Lower lobe of right lung (tissue), 2 donors: ENCODE measurements at regions not wholly inside any gene's neighbourhood (a gene's known extent, or its start where the extent isn't known, plus 50 kb on each side); places are given as distances from the start of the nearest gene placed in this dataset.
A peak's percentile ranks its signal among the peaks of the same experiment; 100 is the strongest.

Experiments used
- ATAC-seq, 2 donors: fragments of 200-7000 bp; cut with Tn5 transposase; one replicate each; pipeline ENCODE4 v1.9.1; 2020 to 2022; ENCODE audit warnings: mild to moderate bottlenecking in 2 of 2, moderate library complexity in 2 of 2
- DNase-seq: peaks from one replicate; pipeline ENCODE4 v3.0.0-alpha.2; 2020
- H3K27ac ChIP-seq: fragments of 200-600 bp; one replicate; pipeline ENCODE4 v1.8.0; 2022
- H3K27me3 ChIP-seq: fragments of 200-600 bp; one replicate; pipeline ENCODE4 v1.8.0; 2022; ENCODE audit warnings: low read depth
- H3K36me3 ChIP-seq: fragments of 200-600 bp; one replicate; pipeline ENCODE4 v1.8.0; 2022; ENCODE audit warnings: mild to moderate bottlenecking
- H3K4me1 ChIP-seq: fragments of 200-600 bp; one replicate; pipeline ENCODE4 v1.8.0; 2022
- H3K4me3 ChIP-seq: fragments of 200-600 bp; one replicate; pipeline ENCODE4 v1.8.0; 2022; ENCODE audit warnings: mild to moderate bottlenecking
- H3K9me3 ChIP-seq: fragments of 200-600 bp; one replicate; pipeline ENCODE4 v1.8.0; 2022
- CTCF ChIP-seq: fragments of 200-600 bp; IDR thresholded peaks from one replicate; pipeline ENCODE4 v1.8.0; 2022; ENCODE audit warnings: antibody characterized with exemption, mild to moderate bottlenecking
- intact Hi-C: fragments of 100-400 bp; cut with DNase I; formaldehyde crosslinking; loops from one replicate; pipeline ENCODE4 v1.11.0; 2022
- donor health status: DM: no; HTN: yes; CAD: no; lungs with severe emphysema.

DNA sequence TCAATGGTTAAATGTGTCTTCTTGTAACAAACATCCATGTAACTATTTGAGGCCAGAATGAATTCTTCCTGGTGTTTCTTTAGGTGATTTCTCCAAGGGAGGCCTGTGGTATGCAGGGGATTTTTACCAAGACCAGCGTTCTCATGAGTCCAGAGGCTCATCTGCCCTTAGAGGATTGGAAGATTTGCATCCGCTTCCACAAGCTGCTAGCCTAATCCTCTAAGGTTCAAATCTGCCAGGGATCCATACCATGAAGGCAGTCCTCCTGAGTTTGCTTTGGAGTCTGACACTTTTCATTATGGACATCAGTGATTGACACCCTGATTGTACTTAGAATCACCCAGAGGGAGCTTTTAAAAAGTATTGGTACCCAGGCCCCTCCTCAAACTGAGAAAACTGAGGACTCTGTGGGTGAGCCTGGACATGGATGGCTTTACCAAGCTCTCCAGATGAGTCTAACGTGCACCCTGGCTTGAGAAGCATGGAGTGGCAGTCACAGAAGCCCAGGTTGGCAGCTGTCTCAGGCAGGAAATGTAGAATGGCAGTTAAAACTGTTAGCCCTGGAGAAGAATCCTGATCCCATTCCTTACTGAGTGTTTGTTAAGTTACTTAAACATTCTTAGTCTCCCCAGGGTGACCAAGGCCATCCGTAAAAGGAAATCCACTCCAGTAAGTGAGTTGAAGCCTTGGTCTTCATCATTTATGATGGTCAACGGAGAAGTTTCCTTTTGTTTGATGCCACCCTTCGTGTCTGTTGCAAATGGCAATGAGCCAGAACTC, 95.3 kb upstream of the RMDN2 start:
- no peak for TF ChIP-seq CTCF
- H3K4me1 ChIP-seq: peaks cover 31% of the 10 kb centered on the region
- no peaks in the 10 kb centered on the region for H3K9me3 ChIP-seq
- DNase-seq: no peak
- H3K36me3 ChIP-seq: no peaks in the 10 kb centered on the region
- no peak overlapping the region for H3K4me3 ChIP-seq
- no peaks in the 10 kb centered on the region for H3K27me3 ChIP-seq
- intact Hi-C loops: loop anchor here (5.0 kb wide), 1 partner anchor 418 kb away; no protein-coding TSS in a partner anchor
- peak overlapping the region; percentile 4 for H3K27ac ChIP-seq
- no peak for ATAC-seq

DNA sequence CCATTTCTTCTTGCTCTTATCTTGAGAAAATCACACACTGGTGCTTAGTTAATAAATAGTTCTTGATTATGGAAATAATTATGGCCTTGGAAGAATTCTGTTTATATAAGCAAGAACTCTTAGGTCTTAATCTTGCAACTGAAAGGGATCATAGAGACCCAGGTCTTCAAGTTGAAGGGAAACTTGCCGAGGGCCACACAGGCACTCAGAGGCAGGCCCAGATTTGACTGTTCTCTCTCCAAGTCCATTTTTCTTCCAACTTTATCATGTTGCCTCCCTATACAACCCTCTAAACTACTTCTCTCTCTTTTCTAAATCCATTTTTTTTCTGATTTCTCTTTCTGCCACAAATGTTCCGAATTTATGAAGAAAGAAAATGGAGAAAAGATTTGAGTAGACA, 94.5 kb upstream of the RMDN2 start:
- H3K27me3 ChIP-seq: no peaks in the 10 kb centered on the region
- H3K36me3 ChIP-seq: no peaks in the 10 kb centered on the region
- no peak overlapping the region for H3K27ac ChIP-seq
- no peak for ATAC-seq
- no peaks in the 10 kb centered on the region for H3K9me3 ChIP-seq
- peaks cover 31% of the 10 kb centered on the region for H3K4me1 ChIP-seq
- H3K4me3 ChIP-seq: no peak overlapping the region
- TF ChIP-seq CTCF: no peak
- DNase-seq: no peak
- intact Hi-C loops: loop anchor here (5.0 kb wide), 1 partner anchor 418 kb away; no protein-coding TSS in a partner anchor

DNA sequence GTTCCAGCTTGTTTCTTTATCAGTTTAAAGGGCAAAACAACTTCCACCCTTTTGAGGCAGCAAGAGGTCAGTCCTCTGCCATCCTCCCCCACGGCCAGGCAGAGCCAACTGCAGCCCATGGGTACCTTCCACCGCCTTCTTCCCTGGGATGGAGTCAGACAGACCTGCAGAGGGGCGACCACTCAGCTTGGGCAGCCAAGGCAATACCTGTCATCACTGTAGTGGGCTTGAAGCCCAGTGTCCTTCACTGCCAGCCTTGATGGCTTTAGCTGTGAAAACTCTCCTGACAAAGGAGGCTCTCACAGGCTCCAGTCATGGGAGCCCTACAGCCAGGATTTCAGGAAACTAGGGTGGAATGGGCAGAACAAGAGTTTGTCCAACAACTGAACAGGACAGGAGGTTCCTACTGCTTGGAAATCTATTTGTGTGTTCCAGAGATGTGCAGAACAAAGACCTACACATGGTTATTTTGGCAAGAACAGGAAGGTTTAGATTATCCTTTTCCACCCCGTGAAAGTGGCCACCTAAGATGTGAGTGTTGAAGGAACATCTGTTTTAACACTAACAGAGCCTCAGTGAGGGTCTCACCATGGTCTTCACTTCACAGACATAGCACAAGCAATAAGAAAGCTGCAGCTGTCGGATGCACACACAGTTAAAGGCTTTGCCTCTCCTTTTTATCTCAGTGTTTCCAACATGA, 93.9 kb upstream of the RMDN2 start:
- no peaks in the 10 kb centered on the region for H3K9me3 ChIP-seq
- H3K4me1 ChIP-seq: peaks cover 31% of the 10 kb centered on the region
- H3K27me3 ChIP-seq: no peaks in the 10 kb centered on the region
- H3K36me3 ChIP-seq: no peaks in the 10 kb centered on the region
- intact Hi-C loops: loop anchor here (5.0 kb wide), 1 partner anchor 419 kb away; no protein-coding TSS in a partner anchor
- H3K27ac ChIP-seq: no peak overlapping the region
- no peak overlapping the region for H3K4me3 ChIP-seq
- ATAC-seq: no peak
- no peak for DNase-seq
- TF ChIP-seq CTCF: no peak

DNA sequence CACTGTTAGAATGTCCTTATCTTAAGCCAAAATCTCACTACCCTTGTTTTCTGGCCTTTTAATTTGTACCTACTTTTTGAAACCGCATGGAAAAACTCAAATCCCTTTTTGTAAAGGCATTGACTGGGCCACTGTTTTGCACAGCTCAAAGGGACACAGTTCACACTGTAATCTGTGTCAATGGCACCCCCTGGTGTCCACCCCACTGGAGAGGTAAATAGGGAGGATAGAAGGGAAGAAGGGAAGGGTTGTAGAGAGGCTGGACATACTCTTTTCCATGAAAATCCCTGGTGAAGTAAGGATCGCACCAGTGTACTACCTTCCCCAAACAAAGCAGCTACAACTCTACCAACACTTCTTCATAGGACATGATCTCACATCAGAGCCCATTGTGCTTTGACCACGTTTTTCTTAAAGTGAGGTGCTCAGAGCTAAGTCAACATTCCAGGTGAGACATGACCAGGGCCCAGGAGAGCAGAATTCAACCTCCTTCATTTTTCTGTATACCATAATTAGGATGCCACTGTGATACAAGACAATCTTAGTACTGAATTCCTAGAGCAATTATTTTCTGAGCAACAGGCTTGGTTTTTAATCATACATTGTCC, 92.4 kb upstream of the RMDN2 start:
- Histone ChIP-seq H3K9me3 (no peaks in the 10 kb centered on the region), H3K27me3 (no peaks in the 10 kb centered on the region), H3K36me3 (no peaks in the 10 kb centered on the region), H3K27ac (no peak overlapping the region), H3K4me3 (no peak overlapping the region), H3K4me1 (peaks cover 31% of the 10 kb centered on the region)
- TF ChIP-seq CTCF: peak; percentile 82
- DNase-seq (peak; percentile 88), ATAC-seq (peak; percentile 89 to 94)
- intact Hi-C loops: loop anchor here (5.0 kb wide), 1 partner anchor 420 kb away; no protein-coding TSS in a partner anchor

DNA sequence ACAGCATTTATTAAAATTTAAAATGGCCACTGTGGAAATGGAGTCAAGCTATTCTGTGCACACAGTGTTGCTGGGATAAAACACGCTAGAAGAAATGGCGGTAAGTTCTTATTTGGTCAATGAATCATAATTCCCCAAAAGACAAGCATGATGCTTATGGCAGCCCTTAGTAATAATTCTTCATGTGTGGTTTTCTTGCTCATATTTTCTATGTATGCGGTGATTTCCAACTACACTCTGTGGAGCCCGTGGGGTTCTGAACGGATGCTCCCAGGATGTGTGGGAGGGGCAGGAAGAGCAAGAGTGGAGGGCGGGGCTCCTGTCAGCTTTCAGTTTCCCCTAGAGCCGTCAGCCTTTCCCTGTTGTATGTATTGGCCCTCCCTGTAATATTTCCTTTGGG, 91.7 kb upstream of the RMDN2 start:
- no peak for TF ChIP-seq CTCF
- Histone ChIP-seq H3K4me1 (peaks cover 24% of the 10 kb centered on the region), H3K27ac (no peak overlapping the region), H3K36me3 (no peaks in the 10 kb centered on the region), H3K4me3 (no peak overlapping the region), H3K9me3 (no peaks in the 10 kb centered on the region), H3K27me3 (no peaks in the 10 kb centered on the region)
- ATAC-seq (no peak), DNase-seq (no peak)
- intact Hi-C loops: loop anchor here (5.0 kb wide), 1 partner anchor 421 kb away; no protein-coding TSS in a partner anchor
